Testis (tissue), 2 donors: ENCODE measurements at regions not wholly inside any gene's neighbourhood (a gene's known extent, or its start where the extent isn't known, plus 50 kb on each side); places are given as distances from the start of the nearest gene placed in this dataset.

Experiments
- CTCF ChIP-seq, 3 experiments: fragments of 450-650 bp in 2 of 3; fragments of 200-600 bp in 1 of 3; sonication (generic) in 1 of 3; IDR thresholded peaks; one replicate each; pipeline ENCODE4 v1.5.1; 2016 to 2019; ENCODE audit warnings: antibody characterized with exemption in 3 of 3, mild to moderate bottlenecking in 2 of 3, moderate library complexity in 1 of 3
- POLR2A ChIP-seq: fragments of 450-650 bp; IDR thresholded peaks from one replicate; pipeline ENCODE4 v1.6.1; 2017; ENCODE audit warnings: antibody characterized with exemption, mild to moderate bottlenecking, moderate library complexity

- TF ChIP-seq CTCF (IDR thresholded peaks at IDR 0.05) (no peak), POLR2A (no peak)
Measured at GRCh38 chr11:134528453-134528852, 116.4 kb upstream of the B3GAT1 start.
